ENCODE measurements at regions not wholly inside any gene's neighbourhood (a gene's known extent, or its start where the extent isn't known, plus 50 kb on each side); places are given as distances from the start of the nearest gene placed in this dataset.

GRCh38 chr12:97386133-97386581, 76.4 kb upstream of the RMST start:
- TF ChIP-seq CTCF (IDR thresholded peaks at IDR 0.05), result no peak
- TF ChIP-seq POLR2A (IDR thresholded peaks at IDR 0.05), result no peak

Measured in prostate gland (tissue), 2 donors.